ENCODE measurements at regions not wholly inside any gene's neighbourhood (a gene's known extent, or its start where the extent isn't known, plus 50 kb on each side); places are given as distances from the start of the nearest gene placed in this dataset.

DNA sequence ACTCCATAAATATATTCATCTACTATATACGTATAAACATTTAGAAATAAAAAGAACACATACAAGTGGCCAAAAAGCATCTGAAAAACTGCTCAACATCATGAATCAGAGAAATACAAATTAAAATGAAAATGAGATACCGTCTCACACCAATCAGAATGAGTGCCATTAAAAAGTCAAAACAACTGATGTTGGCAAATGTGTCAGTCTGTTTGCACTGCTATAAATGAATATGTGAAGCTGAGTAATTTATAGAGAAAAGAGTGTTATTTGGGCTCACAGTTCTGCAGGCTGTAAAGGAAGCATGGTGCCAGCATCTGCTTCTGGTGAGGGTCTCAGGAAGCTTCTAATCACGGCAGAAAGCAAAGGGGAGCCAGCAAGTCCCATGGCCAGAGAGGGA, 620.3 kb upstream of the CCDC54 start:
- no peak for ATAC-seq
- intact Hi-C loops (cut with DNase I, micrococcal nuclease) = no loop called here
- Histone ChIP-seq H3K4me1 (ENCODE audit: low read depth) (no peaks in the 10 kb centered on the region), H3K4me3 (no peak overlapping the region), H3K36me3 (ENCODE audit: low read depth) (no peaks in the 10 kb centered on the region), H3K9me3 (peaks cover 17% of the 10 kb centered on the region)
- no peak for DNase-seq
- no peak for TF ChIP-seq CTCF (IDR thresholded peaks at IDR 0.05)

DNA sequence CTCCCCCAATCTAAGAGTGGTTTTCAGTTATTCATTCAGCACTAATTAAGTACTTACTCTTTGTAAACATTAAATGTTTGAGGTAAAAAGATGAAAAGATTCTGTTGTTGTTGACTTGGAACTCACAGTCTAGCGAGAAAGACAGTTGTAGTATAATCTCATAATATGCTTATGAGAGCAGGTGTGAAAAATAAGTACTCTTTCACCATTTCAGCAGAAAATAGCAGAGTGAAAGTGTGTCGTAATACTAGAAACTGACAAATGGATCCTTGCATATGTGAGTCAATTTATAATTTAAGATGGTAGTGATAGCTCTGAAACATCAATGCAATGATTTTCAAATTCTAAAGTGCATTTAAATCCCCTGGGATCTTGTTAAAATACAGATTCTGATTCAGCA, 618.8 kb upstream of the CCDC54 start:
- ATAC-seq = no peak
- intact Hi-C loops (cut with DNase I, micrococcal nuclease) = no loop called here
- Histone ChIP-seq H3K4me3 (no peak overlapping the region), H3K9me3 (peaks cover 16% of the 10 kb centered on the region), H3K36me3 (ENCODE audit: low read depth) (no peaks in the 10 kb centered on the region), H3K4me1 (ENCODE audit: low read depth) (no peaks in the 10 kb centered on the region)
- no peak for DNase-seq
- TF ChIP-seq CTCF (IDR thresholded peaks at IDR 0.05) = no peak

GRCh38 chr3:106759731-106760130, 617.5 kb upstream of the CCDC54 start:
- Histone ChIP-seq H3K9me3 (peaks cover 12% of the 10 kb centered on the region), H3K4me3 (no peak overlapping the region), H3K36me3 (ENCODE audit: low read depth) (no peaks in the 10 kb centered on the region), H3K4me1 (ENCODE audit: low read depth) (no peaks in the 10 kb centered on the region)
- TF ChIP-seq CTCF (IDR thresholded peaks at IDR 0.05) = no peak
- no peak for DNase-seq
- intact Hi-C loops (cut with DNase I, micrococcal nuclease) = no loop called here
- no peak for ATAC-seq

DNA sequence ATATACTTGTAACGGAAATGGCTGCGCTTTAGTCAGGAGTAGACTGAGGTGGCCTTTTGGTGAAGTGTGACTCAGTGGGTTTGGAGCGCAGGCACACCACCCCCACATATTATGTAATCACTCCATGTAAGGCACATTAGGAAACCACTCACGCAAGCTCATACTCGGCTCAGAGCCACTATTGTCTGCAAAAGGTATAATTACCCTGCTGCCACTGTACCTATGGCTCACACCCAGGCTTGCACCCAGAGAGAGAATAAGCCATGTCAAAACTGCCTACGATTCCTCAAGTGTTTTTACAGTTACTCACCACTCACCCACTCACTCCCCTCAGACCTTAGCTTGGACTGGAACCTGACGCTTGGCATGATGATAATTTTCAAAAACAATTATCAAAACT, 611.9 kb upstream of the CCDC54 start:
- intact Hi-C loops (cut with DNase I, micrococcal nuclease) = no loop called here
- H3K4me1 ChIP-seq (ENCODE audit: low read depth) = no peaks in the 10 kb centered on the region
- no peaks in the 10 kb centered on the region for H3K36me3 ChIP-seq (ENCODE audit: low read depth)
- ATAC-seq = no peak
- no peak overlapping the region for H3K4me3 ChIP-seq
- no peak for DNase-seq
- TF ChIP-seq CTCF (IDR thresholded peaks at IDR 0.05) = no peak
- no peaks in the 10 kb centered on the region for H3K9me3 ChIP-seq

DNA sequence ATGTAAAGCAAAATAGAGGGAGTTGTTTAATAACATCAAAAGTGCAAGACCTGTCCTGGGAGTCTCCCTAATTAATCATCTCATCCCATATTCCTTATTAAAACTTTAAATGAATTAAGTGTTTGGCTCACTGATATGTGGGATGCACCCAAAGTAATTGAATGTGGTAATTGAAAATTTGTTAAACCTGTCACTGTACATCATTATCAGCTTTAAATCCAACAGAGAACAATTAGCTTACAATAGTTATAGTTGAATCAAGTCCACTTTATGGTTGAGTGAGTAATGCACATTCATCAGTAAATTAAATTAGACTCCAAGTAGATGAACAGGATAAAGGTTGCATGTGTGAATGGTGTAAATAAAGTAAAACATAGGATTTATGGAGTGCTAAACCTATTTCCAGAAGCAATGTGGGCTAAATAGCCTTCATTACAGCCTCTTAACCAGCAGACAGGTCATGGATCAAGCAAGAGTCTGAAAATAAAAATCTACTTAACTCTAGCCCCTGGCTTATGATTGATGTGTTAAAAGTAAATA, 608.2 kb upstream of the CCDC54 start:
- no peaks in the 10 kb centered on the region for H3K9me3 ChIP-seq
- no peak for TF ChIP-seq CTCF (IDR thresholded peaks at IDR 0.05)
- intact Hi-C loops (cut with DNase I, micrococcal nuclease) = no loop called here
- DNase-seq (no peak), ATAC-seq (no peak)
- H3K36me3 ChIP-seq (ENCODE audit: low read depth) = no peaks in the 10 kb centered on the region
- no peak overlapping the region for H3K4me3 ChIP-seq
- H3K4me1 ChIP-seq (ENCODE audit: low read depth) = no peaks in the 10 kb centered on the region

- no peak for TF ChIP-seq CTCF (IDR thresholded peaks at IDR 0.05)
- intact Hi-C loops (cut with DNase I, micrococcal nuclease) = no loop called here
- Histone ChIP-seq H3K9me3 (no peaks in the 10 kb centered on the region), H3K4me1 (ENCODE audit: low read depth) (no peaks in the 10 kb centered on the region), H3K4me3 (no peak overlapping the region), H3K36me3 (ENCODE audit: low read depth) (no peaks in the 10 kb centered on the region)
- no peak for DNase-seq
- no peak for ATAC-seq
These were observed 603.4 kb upstream of the CCDC54 start for GRCh38 chr3:106773795-106774194.

All from mucosa of descending colon (tissue), 3 donors.